ENCODE measurements at regions not wholly inside any gene's neighbourhood (a gene's known extent, or its start where the extent isn't known, plus 50 kb on each side); places are given as distances from the start of the nearest gene placed in this dataset.

- TF ChIP-seq CTCF (IDR thresholded peaks at IDR 0.05; ENCODE audit: insufficient read depth, low read length, poor library complexity, severe bottlenecking) (no peak), EZH2phosphoT487 (conservative IDR thresholded peaks at IDR 0.05; ENCODE audit: low read length) (no peak)
These were observed 130.9 kb upstream of the RASGRP1 start for GRCh38 chr15:38695249-38696108.

Measured in SU-DHL-6 (cell line).